Nephron (organoid): ENCODE measurements at regions not wholly inside any gene's neighbourhood (a gene's known extent, or its start where the extent isn't known, plus 50 kb on each side); places are given as distances from the start of the nearest gene placed in this dataset.

Experiments used
- H3K27ac Mint-ChIP-seq, 3 experiments: 2 replicates each; pipeline ENCODE4 v1.8.0; 2020; ENCODE audit warnings: mixed read lengths in 3 of 3, mild to moderate bottlenecking in 2 of 3, moderate library complexity in 1 of 3
- H3K27me3 Mint-ChIP-seq: 2 replicates; pipeline ENCODE4 v1.8.0; 2021; ENCODE audit warnings: low read depth, mild to moderate bottlenecking, moderate library complexity, mixed read lengths
- H3K36me3 Mint-ChIP-seq: 2 replicates; pipeline ENCODE4 v1.8.0; 2020; ENCODE audit warnings: low read depth, mixed read lengths
- H3K4me1 Mint-ChIP-seq: 2 replicates; pipeline ENCODE4 v1.8.0; 2020; ENCODE audit warnings: mixed read lengths
- H3K4me3 Mint-ChIP-seq, 3 experiments: 2 replicates each; pipeline ENCODE4 v1.8.0; 2020; ENCODE audit warnings: mild to moderate bottlenecking in 3 of 3, mixed read lengths in 3 of 3, moderate library complexity in 2 of 3
- H3K9me3 Mint-ChIP-seq: 2 replicates; pipeline ENCODE4 v1.8.0; 2020; ENCODE audit warnings: mixed read lengths
- CTCF ChIP-seq, 3 experiments: fragments of 200-600 bp; sonication (generic); IDR thresholded peaks; one replicate each; pipeline ENCODE4 v1.5.0; 2021; ENCODE audit warnings: antibody characterized with exemption in 3 of 3; ENCODE audit not compliant: unreplicated experiment in 3 of 3

GRCh38 chrX:455673-456072 is 69.0 kb upstream of the PPP2R3B start:
- TF ChIP-seq CTCF (IDR thresholded peaks at IDR 0.05; ENCODE audit: unreplicated experiment in 3 of 3) = no peak
- Mint-ChIP-seq H3K9me3 (peaks cover 12% of the 10 kb centered on the region), H3K4me3 (no peak overlapping the region), H3K27me3 (peaks cover 32% of the 10 kb centered on the region), H3K27ac (no peak overlapping the region), H3K36me3 (peaks cover 6% of the 10 kb centered on the region), H3K4me1 (no peaks in the 10 kb centered on the region)

- TF ChIP-seq CTCF (IDR thresholded peaks at IDR 0.05; ENCODE audit: unreplicated experiment in 3 of 3) = no peak
- peaks cover 34% of the 10 kb centered on the region for H3K27me3 Mint-ChIP-seq
- H3K4me3 Mint-ChIP-seq = no peak overlapping the region
- H3K27ac Mint-ChIP-seq = no peak overlapping the region
- H3K9me3 Mint-ChIP-seq = peaks cover 12% of the 10 kb centered on the region
- peaks cover 6% of the 10 kb centered on the region for H3K36me3 Mint-ChIP-seq
- no peaks in the 10 kb centered on the region for H3K4me1 Mint-ChIP-seq
Measured at GRCh38 chrX:456146-456545, 69.4 kb upstream of the PPP2R3B start.

- TF ChIP-seq CTCF (IDR thresholded peaks at IDR 0.05; ENCODE audit: unreplicated experiment in 3 of 3) = no peak
- Mint-ChIP-seq H3K36me3 (peaks cover 9% of the 10 kb centered on the region), H3K27me3 (peaks cover 40% of the 10 kb centered on the region), H3K27ac (no peak overlapping the region), H3K4me1 (no peaks in the 10 kb centered on the region), H3K9me3 (peaks cover 18% of the 10 kb centered on the region), H3K4me3 (no peak overlapping the region)
Measured at GRCh38 chrX:456551-457291, 70.0 kb upstream of the PPP2R3B start.

GRCh38 chrX:457292-457679 is 70.6 kb upstream of the PPP2R3B start:
- Mint-ChIP-seq H3K27me3 (peaks cover 40% of the 10 kb centered on the region), H3K9me3 (peaks cover 20% of the 10 kb centered on the region), H3K36me3 (peaks cover 9% of the 10 kb centered on the region), H3K4me1 (no peaks in the 10 kb centered on the region), H3K4me3 (no peak overlapping the region), H3K27ac (no peak overlapping the region)
- no peak for TF ChIP-seq CTCF (IDR thresholded peaks at IDR 0.05; ENCODE audit: unreplicated experiment in 3 of 3)

GRCh38 chrX:458631-459061 is 71.9 kb upstream of the PPP2R3B start:
- Mint-ChIP-seq H3K27me3 (peaks cover 41% of the 10 kb centered on the region), H3K4me3 (no peak overlapping the region), H3K9me3 (peaks cover 20% of the 10 kb centered on the region), H3K27ac (no peak overlapping the region), H3K36me3 (peaks cover 9% of the 10 kb centered on the region), H3K4me1 (no peaks in the 10 kb centered on the region)
- TF ChIP-seq CTCF (IDR thresholded peaks at IDR 0.05; ENCODE audit: unreplicated experiment in 3 of 3) = no peak

- TF ChIP-seq CTCF (IDR thresholded peaks at IDR 0.05; ENCODE audit: unreplicated experiment in 3 of 3) = no peak
- no peak overlapping the region for H3K4me3 Mint-ChIP-seq
- peaks cover 41% of the 10 kb centered on the region for H3K27me3 Mint-ChIP-seq
- H3K9me3 Mint-ChIP-seq = peaks cover 20% of the 10 kb centered on the region
- peaks cover 9% of the 10 kb centered on the region for H3K36me3 Mint-ChIP-seq
- no peaks in the 10 kb centered on the region for H3K4me1 Mint-ChIP-seq
- no peak overlapping the region for H3K27ac Mint-ChIP-seq
Measured at GRCh38 chrX:459611-460010, 72.9 kb upstream of the PPP2R3B start.
